ENCODE measurements at regions not wholly inside any gene's neighbourhood (a gene's known extent, or its start where the extent isn't known, plus 50 kb on each side); places are given as distances from the start of the nearest gene placed in this dataset.

- Mint-ChIP-seq H3K9me3 (peaks cover 9% of the 10 kb centered on the region), H3K27me3 (no peaks in the 10 kb centered on the region), H3K27ac (no peak overlapping the region), H3K4me1 (ENCODE audit: low read depth) (no peaks in the 10 kb centered on the region), H3K36me3 (ENCODE audit: low read depth) (no peaks in the 10 kb centered on the region), H3K4me3 (no peak overlapping the region)
- Histone ChIP-seq H3K27me3 (ENCODE audit: control insufficient read depth in 1 of 2, insufficient read depth in 2 of 2, low read length in 2 of 2) (no peaks in the 10 kb centered on the region), H3K4me3 (ENCODE audit: low read length) (no peak overlapping the region), H3K27ac (ENCODE audit: low read depth in 1 of 2, low read length in 2 of 2) (no peak overlapping the region), H3K9me3 (ENCODE audit: control insufficient read depth in 1 of 2, insufficient read depth in 1 of 2, low read length in 2 of 2) (no peaks in the 10 kb centered on the region), H3K4me1 (ENCODE audit: insufficient read depth, low read length) (no peaks in the 10 kb centered on the region), H3K36me3 (ENCODE audit: insufficient read depth, low read length) (no peaks in the 10 kb centered on the region)
- intact Hi-C loops (cut with DNase I, micrococcal nuclease) = no loop called here
- no peak for ATAC-seq (ENCODE audit: poor library complexity)
- no peak for DNase-seq
- POLR2A ChIA-PET = no interaction called here
- TF ChIP-seq CTCF (IDR thresholded peaks at IDR 0.05) = no peak
- CTCF ChIA-PET = no interaction called here
Measured at GRCh38 chr7:41835976-41836530, 133.2 kb upstream of the INHBA start.

- Mint-ChIP-seq H3K27ac (no peak overlapping the region), H3K4me1 (ENCODE audit: low read depth) (no peaks in the 10 kb centered on the region), H3K27me3 (no peaks in the 10 kb centered on the region), H3K9me3 (peaks cover 14% of the 10 kb centered on the region), H3K36me3 (ENCODE audit: low read depth) (no peaks in the 10 kb centered on the region), H3K4me3 (no peak overlapping the region)
- Histone ChIP-seq H3K4me3 (ENCODE audit: low read length) (no peak overlapping the region), H3K27me3 (ENCODE audit: control insufficient read depth in 1 of 2, insufficient read depth in 2 of 2, low read length in 2 of 2) (no peaks in the 10 kb centered on the region), H3K9me3 (ENCODE audit: control insufficient read depth in 1 of 2, insufficient read depth in 1 of 2, low read length in 2 of 2) (no peaks in the 10 kb centered on the region), H3K36me3 (ENCODE audit: insufficient read depth, low read length) (no peaks in the 10 kb centered on the region), H3K4me1 (ENCODE audit: insufficient read depth, low read length) (no peaks in the 10 kb centered on the region), H3K27ac (ENCODE audit: low read depth in 1 of 2, low read length in 2 of 2) (no peak overlapping the region)
- ChIA-PET POLR2A (no interaction called here), CTCF (no interaction called here)
- ATAC-seq (ENCODE audit: poor library complexity) = no peak
- TF ChIP-seq CTCF (IDR thresholded peaks at IDR 0.05) = no peak
- intact Hi-C loops (cut with DNase I, micrococcal nuclease) = no loop called here
- DNase-seq = no peak
Measured at GRCh38 chr7:41834805-41835694, 132.2 kb upstream of the INHBA start.

GRCh38 chr7:41832941-41833340 lies 130.1 kb upstream of the INHBA start:
- H3K4me1 Mint-ChIP-seq (ENCODE audit: low read depth) = no peaks in the 10 kb centered on the region
- ATAC-seq (ENCODE audit: poor library complexity) (no peak), DNase-seq (no peak)
- H3K27me3 Mint-ChIP-seq = no peaks in the 10 kb centered on the region
- no peak overlapping the region for H3K27ac ChIP-seq (ENCODE audit: low read depth in 1 of 2, low read length in 2 of 2)
- no peaks in the 10 kb centered on the region for H3K4me1 ChIP-seq (ENCODE audit: insufficient read depth, low read length)
- POLR2A ChIA-PET = no interaction called here
- intact Hi-C loops (cut with DNase I, micrococcal nuclease) = no loop called here
- no peaks in the 10 kb centered on the region for H3K9me3 ChIP-seq (ENCODE audit: control insufficient read depth in 1 of 2, insufficient read depth in 1 of 2, low read length in 2 of 2)
- H3K27ac Mint-ChIP-seq = no peak overlapping the region
- H3K4me3 Mint-ChIP-seq = no peak overlapping the region
- H3K36me3 Mint-ChIP-seq (ENCODE audit: low read depth) = no peaks in the 10 kb centered on the region
- no peaks in the 10 kb centered on the region for H3K36me3 ChIP-seq (ENCODE audit: insufficient read depth, low read length)
- H3K9me3 Mint-ChIP-seq = peaks cover 9% of the 10 kb centered on the region
- no peaks in the 10 kb centered on the region for H3K27me3 ChIP-seq (ENCODE audit: control insufficient read depth in 1 of 2, insufficient read depth in 2 of 2, low read length in 2 of 2)
- TF ChIP-seq CTCF (IDR thresholded peaks at IDR 0.05) = no peak
- CTCF ChIA-PET = no interaction called here
- H3K4me3 ChIP-seq (ENCODE audit: low read length) = no peak overlapping the region
